ENCODE measurements at regions not wholly inside any gene's neighbourhood (a gene's known extent, or its start where the extent isn't known, plus 50 kb on each side); places are given as distances from the start of the nearest gene placed in this dataset.
"Not testable (repeated sequence)": the region's sequence is repeated elsewhere in the genome, so short reads cannot be mapped to it uniquely, and the experiment has no call there.

GRCh38 chr17:6934544-6934943 is 61.3 kb upstream of the ALOX12 start:
- H3K14ac ChIP-seq (ENCODE audit: insufficient read length); H3K18ac ChIP-seq (ENCODE audit: extremely low read depth, low read length); H2BK5ac ChIP-seq (ENCODE audit: low read depth, low read length); H3K79me2 ChIP-seq (ENCODE audit: control insufficient read depth in 1 of 2, insufficient read depth in 2 of 2, low read length in 2 of 2); H3K9me3 ChIP-seq (ENCODE audit: insufficient read depth in 2 of 2, low read depth in 1 of 2, low read length in 1 of 2); H3K23me2 ChIP-seq (ENCODE audit: low read depth, low read length); H4K91ac ChIP-seq (replicated peaks; ENCODE audit: insufficient read length, low read length); H4K5ac ChIP-seq (ENCODE audit: insufficient read length, low read depth, low read length); H3K4ac ChIP-seq (replicated peaks; ENCODE audit: insufficient read length, low read depth, low read length); H2BK20ac ChIP-seq (ENCODE audit: low read length); H3K79me1 ChIP-seq (ENCODE audit: low read depth, low read length); H4K8ac ChIP-seq (ENCODE audit: extremely low read depth, insufficient read depth, low read length); H2AFZ ChIP-seq (ENCODE audit: low read length); H3K27me3 ChIP-seq (replicated peaks in 1 of 4; ENCODE audit: control insufficient read depth in 3 of 4, extremely low read depth in 1 of 4, insufficient read depth in 3 of 4, low read length in 3 of 4); H3K4me1 ChIP-seq (replicated peaks in 1 of 4; ENCODE audit: control insufficient read depth in 3 of 4, insufficient read depth in 4 of 4, low read length in 3 of 4); H3K4me2 ChIP-seq (ENCODE audit: insufficient read depth in 1 of 2, low read depth in 2 of 2, low read length in 2 of 2); H3K4me3 ChIP-seq (ENCODE audit: extremely low read depth in 1 of 4, insufficient read depth in 2 of 4, low read depth in 3 of 4, low read length in 4 of 4); H3K56ac ChIP-seq (replicated peaks; ENCODE audit: insufficient read length, low read depth, low read length); FAIRE-seq; H4K20me1 ChIP-seq (replicated peaks in 1 of 2; ENCODE audit: control insufficient read depth in 1 of 2, insufficient read depth in 2 of 2, low read length in 2 of 2); H3K9ac ChIP-seq (replicated peaks in 1 of 4; ENCODE audit: extremely low read depth in 1 of 4, low read depth in 3 of 4, low read length in 3 of 4); POLR2A ChIA-PET (ENCODE audit: partially characterized antibody); H3K36me3 ChIP-seq (ENCODE audit: control insufficient read depth in 2 of 4, insufficient read depth in 4 of 4, low read length in 3 of 4); H2BK120ac ChIP-seq (replicated peaks; ENCODE audit: low read depth, low read length); H2BK15ac ChIP-seq (ENCODE audit: low read length); H3K23ac ChIP-seq (ENCODE audit: insufficient read length); H2BK12ac ChIP-seq (ENCODE audit: low read depth, low read length); H3K27ac ChIP-seq (ENCODE audit: low read depth, low read length); DNase-seq (ENCODE audit: low read depth in 1 of 2, low spot score in 2 of 2); H2AK5ac ChIP-seq (ENCODE audit: low read depth, low read length): not testable (repeated sequence)
- WGBS, 2 experiments (ENCODE audit: extremely low coverage in 1 of 2, insufficient coverage in 1 of 2, insufficient read length in 1 of 2, insufficient replicate concordance in 2 of 2, low coverage in 1 of 2, low lambda C conversion rate in 2 of 2, missing lambda C conversion rate in 1 of 2), result 56% methylated on average over 2 of the region's 2 CpGs; no CpG with 5 or more reads in 1 of the 2 experiments
- CTCF ChIA-PET (ENCODE audit: partially characterized antibody), result interaction anchor here (1.0 to 3.6 kb wide), 4 partner anchors 11 to 87 kb away, joined by 3 to 16 read pairs (median 5); no protein-coding TSS in a partner anchor
